ENCODE measurements at regions not wholly inside any gene's neighbourhood (a gene's known extent, or its start where the extent isn't known, plus 50 kb on each side); places are given as distances from the start of the nearest gene placed in this dataset.

GRCh38 chr3:34024447-34025240 lies 226.2 kb downstream of the PDCD6IP start:
- TF ChIP-seq, protein P1, sequence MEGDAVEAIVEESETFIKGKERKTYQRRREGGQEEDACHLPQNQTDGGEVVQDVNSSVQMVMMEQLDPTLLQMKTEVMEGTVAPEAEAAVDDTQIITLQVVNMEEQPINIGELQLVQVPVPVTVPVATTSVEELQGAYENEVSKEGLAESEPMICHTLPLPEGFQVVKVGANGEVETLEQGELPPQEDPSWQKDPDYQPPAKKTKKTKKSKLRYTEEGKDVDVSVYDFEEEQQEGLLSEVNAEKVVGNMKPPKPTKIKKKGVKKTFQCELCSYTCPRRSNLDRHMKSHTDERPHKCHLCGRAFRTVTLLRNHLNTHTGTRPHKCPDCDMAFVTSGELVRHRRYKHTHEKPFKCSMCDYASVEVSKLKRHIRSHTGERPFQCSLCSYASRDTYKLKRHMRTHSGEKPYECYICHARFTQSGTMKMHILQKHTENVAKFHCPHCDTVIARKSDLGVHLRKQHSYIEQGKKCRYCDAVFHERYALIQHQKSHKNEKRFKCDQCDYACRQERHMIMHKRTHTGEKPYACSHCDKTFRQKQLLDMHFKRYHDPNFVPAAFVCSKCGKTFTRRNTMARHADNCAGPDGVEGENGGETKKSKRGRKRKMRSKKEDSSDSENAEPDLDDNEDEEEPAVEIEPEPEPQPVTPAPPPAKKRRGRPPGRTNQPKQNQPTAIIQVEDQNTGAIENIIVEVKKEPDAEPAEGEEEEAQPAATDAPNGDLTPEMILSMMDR (IDR thresholded peaks at IDR 0.05), result no peak
- TF ChIP-seq EZH2 (IDR thresholded peaks at IDR 0.05; ENCODE audit: borderline replicate concordance, insufficient read depth, low read depth, low read length, poor library complexity, severe bottlenecking), result no peak
